Gastroesophageal sphincter (tissue), 3 donors: ENCODE measurements at regions not wholly inside any gene's neighbourhood (a gene's known extent, or its start where the extent isn't known, plus 50 kb on each side); places are given as distances from the start of the nearest gene placed in this dataset.

Experiments used
- EP300 ChIP-seq: sonication (generic); formaldehyde crosslinking; IDR thresholded peaks from one replicate; pipeline ENCODE4 v1.6.1; 2017; ENCODE audit warnings: antibody characterized with exemption, mild to moderate bottlenecking
- TF ChIP-seq, protein P1 (sequence below), 4 experiments: fragments of 200-600 bp in 2 of 4; fragments of 450-650 bp in 2 of 4; sonication (generic) in 1 of 4; IDR thresholded peaks; one replicate each; pipeline ENCODE4 v1.5.1; 2017 to 2019; ENCODE audit warnings: antibody characterized with exemption in 4 of 4, mild to moderate bottlenecking in 2 of 4, moderate library complexity in 2 of 4

DNA sequence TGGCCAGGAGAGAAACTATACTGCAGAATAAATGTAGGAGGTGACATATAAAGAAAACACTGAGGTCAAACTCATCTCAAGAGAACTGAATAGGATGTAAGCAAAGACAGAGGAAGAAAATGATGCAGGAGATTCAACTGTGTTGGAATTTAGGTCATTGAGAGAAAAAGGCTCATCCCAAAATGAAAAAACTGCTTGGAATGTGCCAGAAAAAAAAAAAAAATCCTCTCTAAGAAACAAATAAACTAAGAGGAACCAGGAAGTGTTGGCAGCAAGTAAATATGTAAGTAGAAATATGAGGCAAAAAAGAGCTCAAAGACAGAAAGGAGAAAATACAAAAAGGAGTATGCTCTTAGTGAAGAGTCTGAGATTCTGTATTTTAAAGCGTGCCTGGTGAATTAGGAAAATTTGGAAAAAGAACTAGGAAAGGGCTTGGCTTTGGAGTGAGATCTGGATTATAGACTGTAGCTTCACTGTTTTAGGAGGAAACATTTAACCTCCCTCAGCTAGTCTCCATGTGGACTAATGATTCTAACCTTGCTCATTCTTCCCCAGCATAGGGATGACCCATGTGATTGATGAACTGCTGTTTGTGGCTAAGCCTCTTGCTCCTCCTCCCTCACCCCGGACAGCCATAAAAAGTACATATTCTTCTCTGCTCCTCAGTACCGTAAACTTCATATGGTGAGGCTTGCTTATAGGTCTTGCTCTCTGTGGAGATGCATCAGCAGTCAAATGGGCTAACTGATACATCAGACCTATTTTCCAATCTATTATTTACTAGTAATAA lies 185.6 kb upstream of the POU5F2 start:
- TF ChIP-seq, protein P1, sequence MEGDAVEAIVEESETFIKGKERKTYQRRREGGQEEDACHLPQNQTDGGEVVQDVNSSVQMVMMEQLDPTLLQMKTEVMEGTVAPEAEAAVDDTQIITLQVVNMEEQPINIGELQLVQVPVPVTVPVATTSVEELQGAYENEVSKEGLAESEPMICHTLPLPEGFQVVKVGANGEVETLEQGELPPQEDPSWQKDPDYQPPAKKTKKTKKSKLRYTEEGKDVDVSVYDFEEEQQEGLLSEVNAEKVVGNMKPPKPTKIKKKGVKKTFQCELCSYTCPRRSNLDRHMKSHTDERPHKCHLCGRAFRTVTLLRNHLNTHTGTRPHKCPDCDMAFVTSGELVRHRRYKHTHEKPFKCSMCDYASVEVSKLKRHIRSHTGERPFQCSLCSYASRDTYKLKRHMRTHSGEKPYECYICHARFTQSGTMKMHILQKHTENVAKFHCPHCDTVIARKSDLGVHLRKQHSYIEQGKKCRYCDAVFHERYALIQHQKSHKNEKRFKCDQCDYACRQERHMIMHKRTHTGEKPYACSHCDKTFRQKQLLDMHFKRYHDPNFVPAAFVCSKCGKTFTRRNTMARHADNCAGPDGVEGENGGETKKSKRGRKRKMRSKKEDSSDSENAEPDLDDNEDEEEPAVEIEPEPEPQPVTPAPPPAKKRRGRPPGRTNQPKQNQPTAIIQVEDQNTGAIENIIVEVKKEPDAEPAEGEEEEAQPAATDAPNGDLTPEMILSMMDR (IDR thresholded peaks at IDR 0.05) = no peak
- TF ChIP-seq EP300 = no peak
